ENCODE measurements at regions not wholly inside any gene's neighbourhood (a gene's known extent, or its start where the extent isn't known, plus 50 kb on each side); places are given as distances from the start of the nearest gene placed in this dataset.
A peak's percentile ranks its signal among the peaks of the same experiment; 100 is the strongest.

DNA sequence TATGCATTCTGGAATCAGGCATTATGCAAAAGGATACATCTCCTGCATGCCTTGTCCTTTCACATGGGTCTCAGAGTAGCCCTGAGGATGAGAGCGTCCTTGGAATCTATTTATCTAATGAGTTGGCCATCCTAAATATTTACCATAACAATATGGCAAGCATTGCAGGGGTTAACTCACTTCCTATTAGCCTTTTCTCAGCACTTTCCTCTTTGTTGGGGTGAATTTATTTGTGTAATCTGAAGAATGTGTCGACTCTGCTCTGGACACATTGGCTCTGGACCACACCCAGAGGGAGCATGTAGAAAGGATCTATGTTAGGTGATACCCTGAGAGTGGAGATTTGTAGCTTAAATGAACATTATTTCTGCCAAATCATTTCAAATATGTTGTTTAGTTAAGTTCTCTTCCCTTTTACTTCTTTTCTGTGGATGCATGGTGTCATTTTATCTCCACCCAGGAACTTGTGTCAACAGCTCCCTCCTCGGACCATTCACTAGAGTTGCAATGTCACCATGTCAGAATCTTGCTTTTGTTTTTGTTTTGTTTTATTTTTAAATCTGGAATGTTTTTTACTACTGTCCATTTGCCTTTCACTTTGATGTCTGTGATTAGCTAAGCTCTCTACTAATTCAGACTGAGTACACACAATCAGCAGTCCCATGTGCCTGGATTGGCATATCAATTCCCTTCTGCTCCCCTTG, 757.0 kb upstream of the MMS22L start (continued):
- TF ChIP-seq, protein P1, sequence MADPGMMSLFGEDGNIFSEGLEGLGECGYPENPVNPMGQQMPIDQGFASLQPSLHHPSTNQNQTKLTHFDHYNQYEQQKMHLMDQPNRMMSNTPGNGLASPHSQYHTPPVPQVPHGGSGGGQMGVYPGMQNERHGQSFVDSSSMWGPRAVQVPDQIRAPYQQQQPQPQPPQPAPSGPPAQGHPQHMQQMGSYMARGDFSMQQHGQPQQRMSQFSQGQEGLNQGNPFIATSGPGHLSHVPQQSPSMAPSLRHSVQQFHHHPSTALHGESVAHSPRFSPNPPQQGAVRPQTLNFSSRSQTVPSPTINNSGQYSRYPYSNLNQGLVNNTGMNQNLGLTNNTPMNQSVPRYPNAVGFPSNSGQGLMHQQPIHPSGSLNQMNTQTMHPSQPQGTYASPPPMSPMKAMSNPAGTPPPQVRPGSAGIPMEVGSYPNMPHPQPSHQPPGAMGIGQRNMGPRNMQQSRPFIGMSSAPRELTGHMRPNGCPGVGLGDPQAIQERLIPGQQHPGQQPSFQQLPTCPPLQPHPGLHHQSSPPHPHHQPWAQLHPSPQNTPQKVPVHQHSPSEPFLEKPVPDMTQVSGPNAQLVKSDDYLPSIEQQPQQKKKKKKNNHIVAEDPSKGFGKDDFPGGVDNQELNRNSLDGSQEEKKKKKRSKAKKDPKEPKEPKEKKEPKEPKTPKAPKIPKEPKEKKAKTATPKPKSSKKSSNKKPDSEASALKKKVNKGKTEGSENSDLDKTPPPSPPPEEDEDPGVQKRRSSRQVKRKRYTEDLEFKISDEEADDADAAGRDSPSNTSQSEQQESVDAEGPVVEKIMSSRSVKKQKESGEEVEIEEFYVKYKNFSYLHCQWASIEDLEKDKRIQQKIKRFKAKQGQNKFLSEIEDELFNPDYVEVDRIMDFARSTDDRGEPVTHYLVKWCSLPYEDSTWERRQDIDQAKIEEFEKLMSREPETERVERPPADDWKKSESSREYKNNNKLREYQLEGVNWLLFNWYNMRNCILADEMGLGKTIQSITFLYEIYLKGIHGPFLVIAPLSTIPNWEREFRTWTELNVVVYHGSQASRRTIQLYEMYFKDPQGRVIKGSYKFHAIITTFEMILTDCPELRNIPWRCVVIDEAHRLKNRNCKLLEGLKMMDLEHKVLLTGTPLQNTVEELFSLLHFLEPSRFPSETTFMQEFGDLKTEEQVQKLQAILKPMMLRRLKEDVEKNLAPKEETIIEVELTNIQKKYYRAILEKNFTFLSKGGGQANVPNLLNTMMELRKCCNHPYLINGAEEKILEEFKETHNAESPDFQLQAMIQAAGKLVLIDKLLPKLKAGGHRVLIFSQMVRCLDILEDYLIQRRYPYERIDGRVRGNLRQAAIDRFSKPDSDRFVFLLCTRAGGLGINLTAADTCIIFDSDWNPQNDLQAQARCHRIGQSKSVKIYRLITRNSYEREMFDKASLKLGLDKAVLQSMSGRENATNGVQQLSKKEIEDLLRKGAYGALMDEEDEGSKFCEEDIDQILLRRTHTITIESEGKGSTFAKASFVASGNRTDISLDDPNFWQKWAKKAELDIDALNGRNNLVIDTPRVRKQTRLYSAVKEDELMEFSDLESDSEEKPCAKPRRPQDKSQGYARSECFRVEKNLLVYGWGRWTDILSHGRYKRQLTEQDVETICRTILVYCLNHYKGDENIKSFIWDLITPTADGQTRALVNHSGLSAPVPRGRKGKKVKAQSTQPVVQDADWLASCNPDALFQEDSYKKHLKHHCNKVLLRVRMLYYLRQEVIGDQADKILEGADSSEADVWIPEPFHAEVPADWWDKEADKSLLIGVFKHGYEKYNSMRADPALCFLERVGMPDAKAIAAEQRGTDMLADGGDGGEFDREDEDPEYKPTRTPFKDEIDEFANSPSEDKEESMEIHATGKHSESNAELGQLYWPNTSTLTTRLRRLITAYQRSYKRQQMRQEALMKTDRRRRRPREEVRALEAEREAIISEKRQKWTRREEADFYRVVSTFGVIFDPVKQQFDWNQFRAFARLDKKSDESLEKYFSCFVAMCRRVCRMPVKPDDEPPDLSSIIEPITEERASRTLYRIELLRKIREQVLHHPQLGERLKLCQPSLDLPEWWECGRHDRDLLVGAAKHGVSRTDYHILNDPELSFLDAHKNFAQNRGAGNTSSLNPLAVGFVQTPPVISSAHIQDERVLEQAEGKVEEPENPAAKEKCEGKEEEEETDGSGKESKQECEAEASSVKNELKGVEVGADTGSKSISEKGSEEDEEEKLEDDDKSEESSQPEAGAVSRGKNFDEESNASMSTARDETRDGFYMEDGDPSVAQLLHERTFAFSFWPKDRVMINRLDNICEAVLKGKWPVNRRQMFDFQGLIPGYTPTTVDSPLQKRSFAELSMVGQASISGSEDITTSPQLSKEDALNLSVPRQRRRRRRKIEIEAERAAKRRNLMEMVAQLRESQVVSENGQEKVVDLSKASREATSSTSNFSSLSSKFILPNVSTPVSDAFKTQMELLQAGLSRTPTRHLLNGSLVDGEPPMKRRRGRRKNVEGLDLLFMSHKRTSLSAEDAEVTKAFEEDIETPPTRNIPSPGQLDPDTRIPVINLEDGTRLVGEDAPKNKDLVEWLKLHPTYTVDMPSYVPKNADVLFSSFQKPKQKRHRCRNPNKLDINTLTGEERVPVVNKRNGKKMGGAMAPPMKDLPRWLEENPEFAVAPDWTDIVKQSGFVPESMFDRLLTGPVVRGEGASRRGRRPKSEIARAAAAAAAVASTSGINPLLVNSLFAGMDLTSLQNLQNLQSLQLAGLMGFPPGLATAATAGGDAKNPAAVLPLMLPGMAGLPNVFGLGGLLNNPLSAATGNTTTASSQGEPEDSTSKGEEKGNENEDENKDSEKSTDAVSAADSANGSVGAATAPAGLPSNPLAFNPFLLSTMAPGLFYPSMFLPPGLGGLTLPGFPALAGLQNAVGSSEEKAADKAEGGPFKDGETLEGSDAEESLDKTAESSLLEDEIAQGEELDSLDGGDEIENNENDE (IDR thresholded peaks at IDR 0.05; ENCODE audit: insufficient replicate concordance, low read length) = peak; percentile 72
- TF ChIP-seq MAFK (IDR thresholded peaks at IDR 0.05; ENCODE audit: low read depth, low read length) (0 out of 2 replicates have a peak, but pooled peaks have one; percentile 33), POLR2AphosphoS5 (IDR thresholded peaks at IDR 0.05; ENCODE audit: low read depth, low read length) (no peak), POLR2A (IDR thresholded peaks at IDR 0.05; ENCODE audit: control extremely low read depth in 1 of 2, low read depth in 2 of 2, low read length in 2 of 2) (no peak; a peak in 1 of 3 replicates), PHF8 (conservative IDR thresholded peaks at IDR 0.05; ENCODE audit: low read depth, low read length) (no peak), SIRT6 (IDR thresholded peaks at IDR 0.05; ENCODE audit: low read length) (no peak), EP300 (IDR thresholded peaks at IDR 0.05; ENCODE audit: borderline replicate concordance in 1 of 2, low read depth in 2 of 2, low read length in 2 of 2) (peak in 1 of 2 experiments; percentile 79; a peak in 2 of 3 replicates), ATF3 (IDR thresholded peaks at IDR 0.05; ENCODE audit: insufficient read depth, low read depth, low read length) (no peak), TEAD4 (IDR thresholded peaks at IDR 0.05; ENCODE audit: low read depth, low read length) (peak; percentile 87), NANOG (IDR thresholded peaks at IDR 0.05; ENCODE audit: insufficient read depth, low read depth, low read length, poor library complexity, severe bottlenecking) (peak; percentile 83)
